ENCODE measurements at regions not wholly inside any gene's neighbourhood (a gene's known extent, or its start where the extent isn't known, plus 50 kb on each side); places are given as distances from the start of the nearest gene placed in this dataset.

DNA sequence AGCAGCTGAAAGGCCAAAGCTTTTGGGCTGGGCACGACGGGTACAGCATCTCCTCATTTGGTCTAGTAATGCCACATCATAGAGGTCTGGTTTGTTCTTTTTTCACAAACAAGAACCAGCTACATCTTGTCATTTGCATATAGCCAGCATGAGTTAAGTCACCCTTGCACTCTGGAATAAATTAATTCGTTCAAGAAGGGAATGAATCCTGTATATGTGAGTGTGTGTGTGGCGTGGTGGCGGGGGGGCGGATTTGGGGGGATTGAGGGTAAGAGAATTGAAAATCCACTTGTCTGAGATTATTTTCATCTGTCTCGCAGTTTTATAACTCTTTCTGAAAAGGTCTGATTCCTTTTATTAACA is 380.0 kb upstream of the CAMK1G start:
- no peak for TF ChIP-seq CTCF (IDR thresholded peaks at IDR 0.05; ENCODE audit: insufficient read depth, low read depth, low read length)
- no peak for TF ChIP-seq EZH2 (IDR thresholded peaks at IDR 0.05; ENCODE audit: insufficient read depth, low read length)
